SK-MEL-5 (cell line): ENCODE measurements at regions not wholly inside any gene's neighbourhood (a gene's known extent, or its start where the extent isn't known, plus 50 kb on each side); places are given as distances from the start of the nearest gene placed in this dataset.
A peak's percentile ranks its signal among the peaks of the same experiment; 100 is the strongest.

Experiments used
- DNase-seq: peaks from one replicate; pipeline ENCODE4 v3.0.0-alpha.2; 2016; ENCODE audit warnings: low read depth, low spot score
- in situ Hi-C: cut with HindIII; loops from 2 replicates; pipeline ENCODE4 v1.10.0; 2016; ENCODE audit warnings: low sequenced_read_pairs, high pct_unique_total_duplicates, low pct_unique_long_range_greater_than_20kb

GRCh38 chr13:80284290-80284689 is 56.6 kb downstream of the SPRY2 start:
- in situ Hi-C loops = no loop called here
- DNase-seq = no peak

DNA sequence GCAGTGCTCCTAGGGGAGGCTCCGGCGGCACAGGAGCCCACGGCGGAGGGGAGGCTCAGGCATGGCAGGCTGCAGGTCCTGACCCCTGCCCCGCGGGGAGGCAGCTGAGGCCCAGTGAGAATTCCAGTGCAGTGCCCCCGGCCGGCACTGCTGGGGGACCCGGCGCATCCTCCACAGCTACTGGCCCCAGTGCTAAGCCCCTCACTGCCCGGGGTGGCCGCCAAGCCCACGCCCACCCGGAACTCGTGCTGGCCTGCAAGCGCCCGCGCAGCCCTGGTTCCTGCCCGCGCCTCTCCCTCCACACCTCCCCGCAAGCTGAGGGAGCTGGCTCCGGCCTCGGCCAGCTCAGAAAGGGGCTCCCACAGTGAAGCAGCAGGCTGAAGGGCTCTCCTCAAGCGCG is 62.2 kb downstream of the SPRY2 start:
- no peak for DNase-seq
- in situ Hi-C loops = no loop called here

DNA sequence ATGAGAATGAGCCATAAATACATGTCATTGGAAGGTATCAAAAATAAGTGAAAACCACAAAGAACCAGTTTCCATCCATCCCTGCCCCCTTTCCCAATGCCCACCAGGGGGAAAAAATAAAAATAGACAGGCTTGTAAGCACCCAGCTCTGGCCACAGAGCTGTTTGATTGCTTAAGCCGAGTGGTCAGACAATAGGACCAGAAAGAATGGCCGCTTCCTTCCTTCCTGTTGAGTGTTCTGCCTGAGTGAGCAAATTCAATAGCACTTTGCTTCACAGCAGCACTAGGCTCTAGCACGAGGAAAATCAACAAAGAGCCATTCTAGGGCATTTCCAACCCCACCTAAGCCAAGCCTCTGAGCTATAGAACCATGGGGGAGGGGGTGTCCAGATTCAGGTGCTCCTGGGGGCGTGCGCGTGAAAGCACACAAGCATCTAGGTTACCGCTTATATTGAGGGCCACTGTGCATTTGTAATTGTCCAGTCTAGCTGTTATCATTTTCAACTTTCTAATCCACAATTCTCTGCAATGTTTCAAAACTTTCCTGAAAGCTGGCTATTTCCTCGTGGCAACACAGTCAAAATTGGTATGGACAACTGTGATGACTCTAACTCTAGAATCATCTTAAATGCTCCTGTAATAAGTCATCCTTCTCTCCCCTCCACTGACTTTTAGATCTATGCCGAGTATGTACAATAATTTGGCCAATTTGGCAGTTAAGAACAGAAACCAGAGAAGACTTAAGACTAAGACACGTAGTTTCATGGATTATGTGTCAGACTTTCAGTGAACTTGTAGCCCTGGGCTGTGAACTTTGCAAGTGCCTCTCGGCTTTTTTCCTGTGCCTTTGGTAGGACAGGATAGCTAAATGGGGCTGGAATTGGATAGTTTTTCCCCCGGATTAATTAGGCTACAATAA is 64.3 kb downstream of the SPRY2 start:
- in situ Hi-C loops = no loop called here
- peak; percentile 20 for DNase-seq

DNA sequence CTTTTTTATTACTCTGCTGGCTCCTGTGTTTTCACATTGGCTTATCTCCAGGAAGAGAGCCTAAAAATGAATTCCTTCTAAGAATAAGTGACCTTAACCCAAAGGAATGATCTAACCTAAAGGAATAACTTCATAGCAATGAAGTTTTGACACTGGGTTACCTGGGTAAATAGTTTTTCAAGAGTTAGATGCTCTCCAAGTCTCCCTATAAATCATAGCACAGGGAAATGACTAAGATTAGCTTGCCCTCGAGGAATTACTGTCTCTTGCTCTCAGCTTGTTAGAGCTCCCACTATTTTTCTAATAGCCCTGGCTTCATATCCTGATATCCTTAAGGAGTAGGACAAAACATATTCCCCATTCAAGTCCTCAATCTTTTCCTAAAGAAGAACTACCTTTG is 66.3 kb downstream of the SPRY2 start:
- in situ Hi-C loops = no loop called here
- no peak for DNase-seq

DNA sequence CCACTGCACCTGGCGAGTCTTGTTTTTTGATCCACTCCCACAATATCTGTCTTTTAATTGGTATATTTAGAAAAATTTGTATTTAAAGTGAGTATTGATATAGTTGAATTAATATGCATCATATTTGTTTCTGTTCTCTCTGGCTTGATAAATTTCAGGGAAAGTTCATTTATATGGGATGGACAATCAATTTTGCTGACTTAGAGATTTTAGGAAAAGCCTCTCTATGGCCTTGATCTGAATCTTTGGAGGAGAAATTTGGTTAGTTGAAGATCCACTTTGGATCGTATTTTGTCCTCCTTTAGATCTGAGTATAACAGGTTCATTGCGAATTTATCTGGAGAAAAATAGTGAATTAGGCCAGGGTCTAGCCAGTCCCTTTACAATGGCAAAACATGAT is 67.2 kb downstream of the SPRY2 start:
- no peak for DNase-seq

DNA sequence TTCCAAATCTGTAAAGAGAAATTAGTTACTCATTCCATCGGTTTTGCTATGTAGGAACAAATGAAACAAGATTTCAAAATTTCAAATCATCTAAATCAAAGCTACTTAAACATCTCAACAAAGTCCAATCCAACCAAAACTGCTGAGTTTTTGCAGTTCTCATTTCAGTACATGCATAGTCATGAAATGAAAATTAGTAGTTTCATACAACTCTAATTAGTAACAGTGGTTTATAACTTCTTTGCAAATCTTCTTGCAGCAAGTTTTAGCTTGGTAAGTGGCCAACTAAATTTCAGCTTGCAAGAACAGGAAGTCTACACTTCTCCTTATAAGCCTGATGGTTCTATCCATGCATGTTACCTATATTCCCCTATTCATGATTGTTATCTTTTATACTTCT is 75.6 kb downstream of the SPRY2 start:
- DNase-seq = no peak
- in situ Hi-C loops = no loop called here

More for the DNA sequence above, 67.2 kb downstream of the SPRY2 start:
- in situ Hi-C loops = no loop called here

- DNase-seq = no peak
- in situ Hi-C loops = no loop called here
Measured at GRCh38 chr13:80263745-80264513, 77.0 kb downstream of the SPRY2 start.

DNA sequence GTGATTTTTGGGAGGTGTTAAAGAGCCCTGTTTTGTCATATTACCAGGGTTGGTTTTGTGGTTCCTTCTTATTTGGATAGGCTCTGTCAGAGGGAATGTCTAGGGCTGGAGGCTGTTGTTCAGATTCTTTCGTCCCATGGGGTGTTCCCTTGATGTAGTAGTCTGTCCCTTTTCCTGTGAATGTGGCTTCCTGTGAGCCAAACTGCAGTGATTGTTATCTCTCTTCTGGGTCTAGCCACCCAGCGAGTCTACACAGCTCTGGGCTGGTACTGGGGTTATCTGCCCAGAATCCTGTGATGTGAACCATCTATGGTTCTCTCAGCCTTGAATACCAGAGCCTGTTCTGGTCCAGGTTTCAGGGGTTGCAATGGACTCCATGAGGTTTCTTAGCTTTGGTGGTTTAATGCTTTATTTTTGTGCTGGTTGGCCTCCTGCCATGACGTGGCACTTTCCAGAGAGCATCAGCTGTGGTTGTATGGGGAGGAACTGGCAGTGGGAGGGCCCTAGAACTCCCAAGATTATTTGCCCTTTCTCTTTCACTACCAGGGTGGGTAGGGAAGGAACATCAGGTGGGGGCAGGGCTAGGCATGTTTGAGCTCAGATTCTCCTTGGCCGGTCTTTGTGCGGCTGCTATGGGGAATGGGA is 78.8 kb downstream of the SPRY2 start:
- in situ Hi-C loops = no loop called here
- no peak for DNase-seq

DNA sequence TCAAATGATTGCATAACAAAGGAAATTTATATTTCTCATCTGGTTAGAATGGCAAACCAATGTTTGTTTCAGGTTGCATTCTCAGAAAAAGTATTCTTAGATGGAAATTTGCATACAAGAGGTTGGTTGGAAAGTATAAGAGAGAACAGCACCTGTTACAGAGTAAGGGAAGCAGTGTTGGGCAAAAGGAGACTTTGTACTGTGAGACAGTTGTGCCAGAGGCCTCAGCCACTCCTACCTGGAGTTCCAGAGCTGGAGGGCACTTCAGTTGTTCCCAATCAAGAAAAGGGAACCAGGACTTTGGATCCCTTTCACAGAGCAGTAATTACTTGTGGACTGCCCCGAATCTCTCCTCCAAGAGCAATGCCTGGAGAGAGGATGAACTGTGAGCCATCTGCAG is 81.8 kb downstream of the SPRY2 start:
- DNase-seq = no peak
- in situ Hi-C loops = no loop called here

DNA sequence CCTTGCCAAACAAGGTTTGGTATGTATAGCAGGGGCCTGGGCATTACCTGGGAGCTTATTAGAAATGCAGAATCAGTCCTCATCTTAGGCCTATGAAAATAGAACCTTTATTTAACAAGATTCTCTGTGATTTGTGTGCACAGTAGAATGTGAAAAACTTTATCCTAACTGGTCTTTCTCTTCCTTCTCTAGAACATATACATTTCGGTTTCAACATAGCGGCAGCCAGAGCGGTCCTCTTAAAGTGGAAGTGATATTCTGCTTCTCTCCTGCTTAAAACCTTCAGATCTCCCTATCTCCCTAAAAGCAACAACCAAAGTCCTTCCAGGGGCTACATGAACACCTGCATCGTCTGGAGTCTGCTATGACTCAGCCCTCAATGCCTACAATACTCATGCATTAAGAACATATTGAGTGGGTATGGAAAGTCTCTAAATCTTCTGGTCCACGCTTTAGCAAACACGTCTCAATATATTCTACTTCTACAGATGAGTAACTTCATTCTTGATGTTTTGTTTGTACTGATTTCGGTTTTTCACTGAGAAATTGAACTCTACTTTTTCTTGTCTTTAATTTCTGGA is 84.5 kb downstream of the SPRY2 start:
- DNase-seq = no peak
- in situ Hi-C loops = no loop called here

- in situ Hi-C loops = no loop called here
- no peak for DNase-seq
Measured at GRCh38 chr13:80255946-80256345, 85.0 kb downstream of the SPRY2 start.

GRCh38 chr13:80251403-80251802 is 89.5 kb downstream of the SPRY2 start:
- in situ Hi-C loops = no loop called here
- DNase-seq = peak; percentile 53

DNA sequence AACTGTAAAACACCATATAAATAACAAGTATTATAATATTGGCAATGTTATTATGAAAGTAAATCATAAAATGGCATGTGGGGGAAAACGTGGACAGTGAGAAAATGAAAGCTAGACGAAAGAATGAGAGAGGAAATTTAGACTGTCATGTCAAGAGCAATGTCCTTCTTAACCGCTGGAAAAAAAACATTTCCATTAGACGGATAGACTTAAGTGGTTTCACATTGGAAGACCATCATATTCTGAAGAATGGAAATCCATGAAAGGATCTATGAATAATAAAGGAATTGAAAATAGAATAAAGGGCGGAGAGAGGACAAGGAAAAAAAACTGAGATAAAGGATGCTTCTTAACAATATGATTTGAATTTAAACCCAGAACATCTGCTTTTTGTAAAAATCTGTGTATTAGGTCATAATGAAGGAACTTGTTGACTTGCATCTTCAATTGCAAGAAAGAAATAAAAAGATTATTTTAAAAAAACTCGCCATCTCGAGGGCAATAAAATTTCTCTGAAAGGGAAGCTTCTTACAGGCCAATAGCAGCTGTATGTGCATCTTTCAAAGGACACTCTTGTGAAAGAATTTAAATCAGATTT is 90.6 kb downstream of the SPRY2 start:
- peak; percentile 44 for DNase-seq
- in situ Hi-C loops = no loop called here

DNA sequence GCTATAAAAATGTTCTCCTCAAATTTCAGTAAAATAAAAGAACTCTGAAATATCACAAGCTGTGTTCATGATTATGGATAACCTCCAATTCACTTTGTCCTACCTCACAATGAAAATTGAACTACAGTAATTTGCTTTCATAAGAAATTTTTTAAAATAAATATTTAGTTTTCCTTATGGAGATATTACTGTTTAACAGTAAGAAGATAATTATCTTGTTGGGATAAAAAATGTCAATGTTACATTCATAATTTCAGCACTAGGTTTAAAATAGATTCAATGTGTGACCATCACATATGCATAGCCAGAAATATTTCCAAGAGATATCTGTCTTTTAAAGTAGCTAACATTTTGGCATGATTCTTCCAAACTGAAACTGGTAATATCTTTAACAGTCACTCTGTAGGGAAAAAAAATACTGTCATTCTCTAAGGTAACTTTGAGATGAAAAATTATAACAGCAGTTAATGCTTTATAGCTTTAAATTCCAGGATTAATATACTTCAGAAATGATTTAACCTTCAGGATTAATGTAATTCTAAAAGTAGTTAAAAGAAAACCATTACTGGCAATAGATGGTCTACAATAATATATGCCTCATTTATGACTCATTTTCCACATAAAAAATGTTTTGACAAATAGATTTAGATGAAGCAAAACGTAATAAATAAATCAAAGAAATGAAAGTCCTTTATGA is 91.3 kb downstream of the SPRY2 start:
- in situ Hi-C loops = no loop called here
- DNase-seq = no peak

- no peak for DNase-seq
- in situ Hi-C loops = no loop called here
Measured at GRCh38 chr13:80245162-80245733, 95.7 kb downstream of the SPRY2 start.

- in situ Hi-C loops = no loop called here
- no peak for DNase-seq
Measured at GRCh38 chr13:80244574-80244973, 96.4 kb downstream of the SPRY2 start.
